Jurkat, Clone E6-1 (cell line): ENCODE measurements at regions not wholly inside any gene's neighbourhood (a gene's known extent, or its start where the extent isn't known, plus 50 kb on each side); places are given as distances from the start of the nearest gene placed in this dataset.
"Not testable (repeated sequence)": the region's sequence is repeated elsewhere in the genome, so short reads cannot be mapped to it uniquely, and the experiment has no call there.

Experiments used
- DNase-seq: peaks from one replicate; pipeline ENCODE4 v3.0.0-alpha.2; 2011; ENCODE audit warnings: low read depth, low spot score
- H3K4me3 ChIP-seq: 2 replicates; pipeline ENCODE4 v1.5.1; 2011; ENCODE audit warnings: mild to moderate bottlenecking, low read length, control low read depth, moderate library complexity

- DNase-seq = no peak
- H3K4me3 ChIP-seq = no peak overlapping the region
Observed at GRCh38 chr15:95021816-95022215, 790.5 kb downstream of the MCTP2 start.

DNA sequence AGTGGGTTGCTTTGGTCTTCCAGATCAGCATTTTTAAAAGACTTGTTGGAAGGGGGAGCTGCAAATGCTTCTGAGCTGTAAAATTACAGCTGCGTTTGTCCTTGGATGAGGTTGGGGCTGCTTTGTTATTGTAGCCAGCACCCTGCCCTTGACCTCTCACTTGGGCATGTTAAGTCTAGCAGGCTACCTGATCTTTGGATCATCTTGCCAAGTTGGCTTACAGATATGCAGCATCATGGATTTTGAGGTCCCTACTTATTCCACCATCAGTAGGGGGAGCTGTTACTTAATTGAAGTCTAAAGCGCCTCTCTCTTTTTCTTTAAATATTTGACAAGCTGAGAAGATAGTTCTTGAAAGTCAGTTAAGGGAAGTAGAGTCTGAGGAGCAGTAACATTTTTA, 793.0 kb downstream of the MCTP2 start:
- no peak overlapping the region for H3K4me3 ChIP-seq
- peak; percentile 17 for DNase-seq

- peak; percentile 16 for DNase-seq
- no peak overlapping the region for H3K4me3 ChIP-seq
Observed at GRCh38 chr15:95025924-95026728, 794.8 kb downstream of the MCTP2 start.

DNA sequence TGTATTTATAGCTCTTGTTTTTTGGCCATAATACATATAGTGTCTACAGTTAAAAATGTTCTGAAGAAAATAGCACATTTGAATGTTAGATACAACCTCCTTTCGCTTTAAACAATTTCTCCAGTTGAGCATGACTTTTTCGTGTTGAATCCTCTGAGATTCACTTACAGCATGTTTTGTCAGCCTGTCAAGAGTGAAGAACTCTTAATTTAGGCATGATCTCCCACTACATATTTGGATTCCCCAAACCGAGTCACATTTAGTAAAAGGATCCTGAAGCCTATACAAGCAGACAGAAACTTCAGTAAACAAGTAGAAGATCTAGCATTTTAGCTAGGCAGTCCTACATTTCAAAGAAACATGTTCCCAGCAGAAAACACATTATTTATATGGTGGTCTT, 796.6 kb downstream of the MCTP2 start:
- no peak for DNase-seq
- no peak overlapping the region for H3K4me3 ChIP-seq

DNA sequence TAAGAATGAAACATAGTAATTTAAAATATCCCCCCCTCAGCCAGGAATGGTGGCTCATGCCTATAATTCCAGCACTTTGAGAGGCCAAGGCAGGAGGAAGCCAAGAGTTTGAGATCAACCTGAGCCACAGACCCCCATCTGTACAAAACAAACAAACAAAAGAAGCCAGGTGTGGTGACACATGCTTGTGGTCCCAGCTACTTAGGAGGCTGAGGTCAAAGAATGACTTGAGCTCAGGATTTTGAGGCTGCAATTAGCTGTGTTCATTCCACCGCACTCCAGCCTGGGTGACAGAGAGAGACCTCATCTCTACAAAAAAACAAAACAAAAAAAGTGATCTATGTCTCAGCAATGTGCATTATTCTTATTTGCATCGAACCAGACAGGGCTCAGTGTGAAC, 800.8 kb downstream of the MCTP2 start:
- H3K4me3 ChIP-seq = no peak overlapping the region
- no peak for DNase-seq

DNA sequence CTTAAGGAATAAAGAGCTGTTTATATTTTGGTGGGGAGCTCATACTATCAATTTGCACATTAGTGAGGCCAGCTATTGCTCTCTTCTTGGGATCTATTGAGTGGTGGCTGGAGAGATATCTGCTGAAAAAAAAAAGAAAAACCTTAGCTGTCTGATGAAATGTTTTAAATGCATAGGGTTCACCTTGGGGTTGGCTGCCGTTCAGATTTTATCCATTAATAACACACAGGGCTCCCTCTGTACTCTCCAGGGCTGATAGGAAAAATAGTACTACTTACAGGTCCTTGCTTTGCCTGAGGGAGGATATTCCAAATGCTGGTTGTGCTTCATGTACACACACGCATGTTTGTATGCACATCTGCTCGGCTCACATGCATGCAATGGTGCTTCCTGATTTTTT, 803.7 kb downstream of the MCTP2 start:
- H3K4me3 ChIP-seq = no peak overlapping the region
- DNase-seq = no peak

DNA sequence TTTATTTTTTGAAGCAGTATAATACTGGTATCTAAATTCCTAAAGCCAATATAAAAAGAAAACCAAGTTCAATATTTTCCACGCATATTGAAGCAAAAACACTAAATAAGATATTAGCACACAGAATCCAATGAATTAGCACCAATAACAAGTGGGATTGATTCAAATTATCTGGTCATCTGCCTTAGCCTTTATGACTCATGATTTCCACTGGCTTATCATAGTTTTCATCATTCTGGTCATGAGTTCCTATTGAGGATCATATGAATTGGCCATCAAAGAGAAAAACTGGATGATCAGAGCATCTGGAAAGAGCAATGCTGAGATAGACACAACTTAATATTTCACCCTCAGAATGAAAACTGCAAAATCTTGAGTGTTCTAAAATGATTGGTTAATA, 809.9 kb downstream of the MCTP2 start:
- H3K4me3 ChIP-seq = no peak overlapping the region
- DNase-seq = no peak

DNA sequence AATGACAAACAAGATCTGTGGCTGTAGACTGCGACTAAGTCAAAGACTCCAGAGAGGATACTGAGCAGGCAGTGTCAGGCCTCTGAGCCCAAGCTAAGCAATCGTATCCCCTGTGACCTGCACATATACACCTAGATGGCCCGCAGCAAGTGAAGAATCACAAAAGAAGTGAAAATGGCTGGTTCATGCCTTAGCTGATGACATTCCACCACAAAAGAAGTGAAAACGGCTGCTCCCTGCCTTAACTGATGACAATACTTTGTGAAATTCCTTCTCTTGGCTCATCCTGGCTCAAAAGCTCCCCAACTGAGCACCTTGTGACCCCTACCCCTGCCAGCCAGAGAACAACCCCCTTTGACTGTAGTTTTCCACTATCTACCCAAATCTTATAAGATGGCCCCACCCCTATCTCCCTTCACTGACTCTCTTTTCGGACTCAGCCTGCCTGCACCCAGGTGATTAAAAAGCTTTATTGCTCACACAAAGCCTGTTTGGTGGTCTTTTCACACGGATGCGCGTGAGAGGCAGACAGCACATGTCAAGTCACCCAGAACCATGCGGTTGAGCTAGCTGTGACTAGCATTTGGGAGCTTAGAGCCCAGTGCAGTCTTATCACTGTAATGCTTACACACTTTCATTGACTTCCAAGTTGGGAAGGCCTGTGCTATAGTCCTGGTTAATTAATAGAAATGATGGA, 812.0 kb downstream of the MCTP2 start:
- not testable (repeated sequence) for DNase-seq, H3K4me3 ChIP-seq

DNA sequence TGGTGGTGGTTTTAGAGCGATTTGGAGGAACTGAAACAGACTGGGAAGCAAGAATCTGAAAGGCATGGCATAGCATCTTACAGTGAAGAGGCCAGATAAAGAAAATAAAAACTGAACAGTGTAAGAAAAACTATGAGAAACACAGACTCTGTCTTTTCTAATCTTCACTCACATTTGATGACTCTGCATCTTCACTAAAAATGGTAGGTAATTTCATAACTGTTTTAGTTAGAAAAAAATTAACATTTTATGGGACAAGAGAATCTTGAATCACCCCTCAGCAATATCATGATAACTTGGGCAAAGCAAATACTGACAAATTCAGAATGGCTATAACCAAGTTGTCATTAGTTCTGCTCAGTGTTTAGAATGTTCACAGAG, 812.6 kb downstream of the MCTP2 start:
- DNase-seq = no peak
- no peak overlapping the region for H3K4me3 ChIP-seq

GRCh38 chr15:95044745-95045417, 813.5 kb downstream of the MCTP2 start:
- H3K4me3 ChIP-seq = no peak overlapping the region
- no peak for DNase-seq

GRCh38 chr15:95051861-95052260, 820.5 kb downstream of the MCTP2 start:
- no peak for DNase-seq
- H3K4me3 ChIP-seq = no peak overlapping the region

DNA sequence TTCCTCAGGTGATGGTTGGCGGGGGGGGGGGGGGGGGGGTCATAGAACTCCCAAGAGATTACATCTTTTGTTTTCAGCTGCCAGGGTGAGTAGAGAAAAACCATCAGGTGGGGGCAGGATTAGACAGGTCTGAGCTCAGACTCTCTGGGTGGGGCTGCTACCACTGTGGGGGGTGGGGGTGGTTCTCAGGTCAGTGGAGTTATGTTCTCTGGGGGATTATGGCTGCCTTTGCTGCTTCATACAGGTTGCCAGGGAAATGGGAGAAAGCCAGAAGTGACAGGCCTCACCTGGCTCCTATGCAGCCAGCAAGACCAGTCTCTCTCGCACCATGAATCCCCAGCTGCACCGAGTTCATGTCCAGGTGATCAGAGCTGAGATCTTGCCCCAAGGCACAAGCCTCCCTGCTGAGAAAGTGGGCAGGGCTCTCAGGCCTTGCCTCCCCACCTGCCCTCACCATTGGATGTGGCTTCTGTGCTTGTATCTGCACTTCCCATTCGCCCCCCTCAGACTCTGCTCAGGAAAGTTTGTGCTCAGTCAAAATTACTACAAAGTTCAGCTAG, 828.1 kb downstream of the MCTP2 start:
- H3K4me3 ChIP-seq = no peak overlapping the region
- no peak for DNase-seq

DNA sequence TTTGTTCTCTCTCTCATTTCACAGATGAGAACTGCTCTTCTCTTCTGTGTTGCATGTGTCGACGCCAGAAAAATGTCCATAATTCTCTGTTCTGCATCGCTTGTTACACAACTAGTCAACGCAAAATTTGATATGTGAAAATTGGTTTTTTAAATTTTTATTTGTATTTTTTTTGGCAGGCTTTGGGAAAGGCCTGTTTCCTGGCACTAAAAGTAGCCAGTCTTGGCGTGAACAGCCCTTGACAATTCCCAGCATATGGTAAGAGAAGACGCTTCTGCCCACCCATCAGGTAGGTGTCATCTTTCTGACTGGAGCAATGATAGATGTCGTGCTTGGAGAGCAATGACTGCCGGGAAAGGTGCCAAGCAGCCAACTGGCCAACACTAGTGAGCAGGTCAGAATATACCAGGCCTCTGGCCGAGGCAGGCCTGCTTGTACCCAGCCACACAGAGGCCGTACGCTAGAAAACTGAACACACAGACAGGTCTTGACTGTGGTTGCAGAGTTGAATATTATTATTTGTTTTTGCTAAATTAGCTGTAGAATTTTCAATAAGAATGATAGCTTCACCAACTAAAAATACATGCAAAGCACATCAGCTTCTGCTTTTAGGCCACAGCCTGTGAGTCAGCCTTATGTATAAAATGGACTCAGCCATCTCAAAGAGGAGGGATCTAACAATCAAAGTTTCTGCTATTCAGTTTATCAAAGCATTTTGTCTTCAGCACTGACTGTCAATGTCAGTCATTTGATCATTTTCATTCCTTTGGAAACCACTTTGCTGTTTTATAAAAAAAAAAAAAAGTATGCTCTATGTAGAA, 837.5 kb downstream of the MCTP2 start:
- H3K4me3 ChIP-seq = no peak overlapping the region
- no peak for DNase-seq

DNA sequence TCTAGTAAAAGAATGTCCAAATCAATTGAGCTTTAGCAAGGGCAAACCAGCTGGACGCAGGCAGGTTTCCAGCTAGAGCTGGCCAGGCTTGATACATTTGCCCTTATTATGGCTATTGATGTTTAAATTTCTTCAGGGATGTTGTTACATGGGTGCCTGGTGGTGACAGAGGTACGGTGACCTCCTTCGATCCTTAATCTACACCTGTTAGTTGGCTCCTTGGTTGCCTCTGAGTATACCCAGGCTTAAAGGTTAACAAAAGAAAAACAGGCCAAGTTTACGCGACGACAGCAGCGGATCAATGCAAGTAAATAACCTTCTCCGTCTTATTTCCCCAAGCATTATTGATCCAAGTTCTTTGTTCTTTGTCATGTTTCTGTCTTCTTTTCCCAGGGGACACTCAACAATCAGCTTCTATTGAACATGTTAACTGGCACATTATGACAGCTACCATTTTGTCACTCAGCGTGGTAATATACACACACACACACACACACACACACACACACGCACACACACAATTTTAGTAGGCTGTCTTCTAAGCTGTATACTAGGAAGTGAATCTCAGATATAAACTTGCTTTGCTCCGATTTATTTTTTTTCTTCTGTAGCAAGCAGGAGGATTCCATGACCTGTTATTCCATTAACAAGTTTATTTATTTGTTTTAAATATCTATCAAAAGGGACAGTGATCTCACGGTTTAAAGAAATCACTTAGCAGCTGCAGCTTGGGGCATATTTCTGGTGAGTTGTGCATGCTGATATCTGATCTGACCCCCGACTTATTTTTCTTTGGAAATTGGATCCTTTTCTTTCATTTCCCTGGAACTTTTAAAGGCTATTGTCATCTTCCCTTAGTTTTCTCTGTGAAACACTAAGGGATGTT, 844.7 kb downstream of the MCTP2 start:
- DNase-seq = no peak
- no peak overlapping the region for H3K4me3 ChIP-seq

GRCh38 chr15:95076678-95076990, 845.3 kb downstream of the MCTP2 start:
- no peak for DNase-seq
- H3K4me3 ChIP-seq = no peak overlapping the region

DNA sequence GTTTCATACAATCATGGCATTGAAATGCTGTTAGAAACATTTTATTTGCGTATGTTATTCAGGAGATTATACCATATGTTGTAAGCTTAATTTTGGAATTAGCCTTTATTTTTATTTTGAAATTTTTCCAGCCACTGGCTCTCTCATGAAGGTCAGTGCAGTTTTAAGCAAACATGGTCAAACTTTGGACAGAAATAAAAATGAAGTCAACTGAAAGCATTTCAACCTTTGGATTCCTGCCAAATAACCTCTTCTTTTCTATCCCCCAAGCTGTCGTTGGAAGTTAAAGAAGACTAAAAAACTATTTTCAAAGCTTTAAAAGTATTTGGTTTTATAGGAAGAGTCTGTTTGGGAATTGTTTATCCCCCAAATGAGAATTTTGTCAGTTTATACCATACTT, 846.6 kb downstream of the MCTP2 start:
- no peak for DNase-seq
- H3K4me3 ChIP-seq = no peak overlapping the region

- H3K4me3 ChIP-seq, DNase-seq: not testable (repeated sequence)
Observed at GRCh38 chr15:95080228-95080627, 848.9 kb downstream of the MCTP2 start.

- no peak overlapping the region for H3K4me3 ChIP-seq
- no peak for DNase-seq
Observed at GRCh38 chr15:95085056-95085455, 853.7 kb downstream of the MCTP2 start.
